ENCODE measurements at regions not wholly inside any gene's neighbourhood (a gene's known extent, or its start where the extent isn't known, plus 50 kb on each side); places are given as distances from the start of the nearest gene placed in this dataset.

- H3K4me3 ChIP-seq (ENCODE audit: low read depth, low read length): no peak overlapping the region
- peak; percentile 19 for DNase-seq (ENCODE audit: low read depth)
- no peak for TF ChIP-seq CTCF (IDR thresholded peaks at IDR 0.05; ENCODE audit: insufficient read depth, low read length)
Measured at GRCh38 chr1:170856455-170856854, 78.9 kb upstream of the MROH9 start.

GRCh38 chr1:170857955-170858354 lies 77.4 kb upstream of the MROH9 start:
- no peak for TF ChIP-seq CTCF (IDR thresholded peaks at IDR 0.05; ENCODE audit: insufficient read depth, low read length)
- no peak for DNase-seq (ENCODE audit: low read depth)
- H3K4me3 ChIP-seq (ENCODE audit: low read depth, low read length): no peak overlapping the region

- TF ChIP-seq CTCF (IDR thresholded peaks at IDR 0.05; ENCODE audit: insufficient read depth, low read length): no peak
- DNase-seq (ENCODE audit: low read depth): peak; percentile 14
- H3K4me3 ChIP-seq (ENCODE audit: low read depth, low read length): no peak overlapping the region
Measured at GRCh38 chr1:170863621-170864020, 71.7 kb upstream of the MROH9 start.

GRCh38 chr1:170864238-170864637 lies 71.1 kb upstream of the MROH9 start:
- H3K4me3 ChIP-seq (ENCODE audit: low read depth, low read length): no peak overlapping the region
- TF ChIP-seq CTCF (IDR thresholded peaks at IDR 0.05; ENCODE audit: insufficient read depth, low read length): no peak
- peak; percentile 81 for DNase-seq (ENCODE audit: low read depth)

- no peak overlapping the region for H3K4me3 ChIP-seq (ENCODE audit: low read depth, low read length)
- DNase-seq (ENCODE audit: low read depth): peak; percentile 45
- TF ChIP-seq CTCF (IDR thresholded peaks at IDR 0.05; ENCODE audit: insufficient read depth, low read length): no peak
Measured at GRCh38 chr1:170864876-170865538, 70.3 kb upstream of the MROH9 start.

GRCh38 chr1:170866646-170867045 lies 68.7 kb upstream of the MROH9 start:
- DNase-seq (ENCODE audit: low read depth): no peak
- H3K4me3 ChIP-seq (ENCODE audit: low read depth, low read length): no peak overlapping the region

More at GRCh38 chr1:170866646-170867045, 68.7 kb upstream of the MROH9 start:
- no peak for TF ChIP-seq CTCF (IDR thresholded peaks at IDR 0.05; ENCODE audit: insufficient read depth, low read length)
